CD4-positive, alpha-beta T cell treated with Interleukin-1 beta for 1 hour (primary cell): ENCODE measurements at regions not wholly inside any gene's neighbourhood (a gene's known extent, or its start where the extent isn't known, plus 50 kb on each side); places are given as distances from the start of the nearest gene placed in this dataset.

Experiments used
- DNase-seq, 2 donors: peaks; one replicate each; pipeline ENCODE4 v3.0.0-alpha.2; 2020 to 2022

DNA sequence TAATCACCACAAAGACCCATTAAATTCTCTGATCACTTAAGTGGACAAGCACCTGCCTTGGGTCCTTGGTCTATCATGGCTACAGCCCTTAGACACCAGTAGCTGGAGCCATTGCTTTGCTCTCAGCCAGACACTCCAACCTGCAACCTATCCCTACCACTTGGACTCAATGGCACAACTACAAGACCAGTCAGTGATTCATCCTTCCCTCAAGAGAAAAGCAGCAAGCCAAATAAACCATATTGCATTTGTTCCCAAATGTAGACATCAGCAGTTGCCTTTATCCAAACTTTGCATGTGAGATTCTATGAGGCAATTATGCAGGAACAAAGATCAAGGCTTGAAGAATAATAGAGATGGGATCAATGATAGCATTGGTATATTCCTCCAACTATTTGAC lies 263.4 kb downstream of the HHIPL2 start:
- no peak for DNase-seq

DNA sequence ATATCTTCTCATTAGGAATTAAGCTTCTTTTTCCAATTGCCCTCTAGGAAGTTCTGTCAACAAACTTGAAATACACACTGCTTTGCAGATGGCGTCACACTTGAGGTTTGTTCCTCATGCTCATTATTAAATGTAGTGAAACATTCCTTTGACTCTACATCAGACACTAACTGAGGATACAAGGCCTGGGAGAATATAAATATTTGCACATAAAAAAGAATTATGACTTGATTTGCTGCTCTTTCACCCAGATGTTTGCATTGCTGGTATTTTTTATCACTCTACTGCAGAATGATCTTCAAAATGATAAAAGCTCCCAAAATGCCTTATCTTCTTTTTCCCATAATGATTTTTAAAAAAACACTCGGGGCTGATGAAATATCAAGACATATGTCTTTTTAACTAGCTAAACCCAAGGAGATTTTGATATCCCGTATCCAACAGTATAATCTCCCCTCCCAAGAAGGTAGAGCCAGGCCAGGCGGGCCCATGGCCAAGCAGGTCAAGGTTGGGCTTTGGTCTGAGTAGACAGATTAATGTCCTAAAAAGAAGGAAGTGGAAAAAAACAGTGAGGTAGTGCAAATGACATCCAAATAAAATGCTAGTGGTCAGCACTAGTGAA lies 264.6 kb downstream of the HHIPL2 start:
- no peak for DNase-seq

DNA sequence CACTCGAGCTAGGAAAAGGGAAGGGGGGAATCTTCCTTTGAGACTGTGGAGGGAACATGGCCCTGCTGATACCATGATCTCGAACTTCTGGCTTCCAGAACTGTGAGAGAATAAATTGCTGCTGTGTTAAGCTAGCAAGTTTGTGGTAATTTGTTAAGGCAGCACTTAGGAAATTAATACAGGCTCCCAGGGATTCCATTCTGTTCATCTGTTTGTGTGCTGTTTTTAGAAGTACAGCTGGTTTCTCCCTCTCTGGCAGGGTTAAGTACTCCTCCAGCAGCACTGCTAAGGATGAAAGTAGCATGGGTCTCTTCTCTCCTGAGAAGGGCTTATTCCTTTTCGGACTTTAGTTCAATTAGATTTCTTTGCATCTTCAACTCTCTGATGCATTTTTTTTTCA lies 268.3 kb downstream of the HHIPL2 start:
- DNase-seq = no peak

DNA sequence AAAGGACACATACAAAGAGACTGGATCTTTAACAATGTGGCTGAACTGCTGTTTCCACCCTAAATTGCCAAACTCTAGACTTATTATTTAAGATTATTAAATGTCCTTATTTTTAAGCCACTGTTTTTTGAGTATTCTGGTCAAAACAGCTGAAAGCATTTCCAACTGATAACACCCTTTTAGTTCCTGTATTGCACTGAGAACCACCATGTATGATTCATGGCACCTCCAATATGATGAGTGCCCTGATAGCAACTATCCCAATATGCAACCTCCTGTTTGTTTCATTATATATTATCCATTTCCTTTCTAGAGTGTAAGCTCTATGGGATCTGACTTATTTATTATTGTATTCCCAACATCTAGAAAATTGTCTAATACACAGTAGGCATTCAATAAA lies 269.4 kb downstream of the HHIPL2 start:
- DNase-seq = no peak

DNA sequence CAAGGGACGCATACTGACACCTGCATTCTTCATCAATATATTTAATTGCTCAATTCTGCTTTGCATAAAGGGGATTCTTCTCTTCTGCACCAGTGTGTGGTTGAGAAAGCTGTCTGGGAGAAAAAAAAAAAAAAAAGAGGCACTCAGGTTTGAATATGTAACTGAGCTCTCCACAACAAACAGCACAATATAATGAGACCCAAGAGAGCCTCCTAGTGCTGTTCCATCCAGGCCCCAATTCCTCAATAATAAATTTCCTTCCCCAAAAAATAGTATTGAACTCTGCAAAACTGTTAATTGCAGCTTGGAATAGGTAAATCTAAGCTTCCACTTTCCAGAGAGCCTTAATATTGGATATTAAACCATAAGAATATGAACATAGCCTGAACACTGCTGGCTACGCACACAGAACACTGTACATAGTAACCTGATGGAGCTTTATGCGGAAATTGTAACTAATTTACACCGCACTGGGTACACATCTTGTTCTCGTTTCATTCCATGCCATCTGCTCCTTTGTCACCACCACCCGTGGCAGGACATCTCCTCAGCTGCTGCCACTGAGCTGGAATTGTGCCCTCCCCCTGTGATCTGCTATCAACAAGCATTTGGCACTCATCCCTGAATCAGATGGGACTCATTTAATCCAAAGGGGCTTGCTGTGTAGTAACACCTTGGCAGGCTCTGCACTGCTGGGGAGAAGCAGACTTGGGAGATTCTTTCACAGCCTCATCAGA lies 272.0 kb downstream of the HHIPL2 start:
- no peak for DNase-seq

DNA sequence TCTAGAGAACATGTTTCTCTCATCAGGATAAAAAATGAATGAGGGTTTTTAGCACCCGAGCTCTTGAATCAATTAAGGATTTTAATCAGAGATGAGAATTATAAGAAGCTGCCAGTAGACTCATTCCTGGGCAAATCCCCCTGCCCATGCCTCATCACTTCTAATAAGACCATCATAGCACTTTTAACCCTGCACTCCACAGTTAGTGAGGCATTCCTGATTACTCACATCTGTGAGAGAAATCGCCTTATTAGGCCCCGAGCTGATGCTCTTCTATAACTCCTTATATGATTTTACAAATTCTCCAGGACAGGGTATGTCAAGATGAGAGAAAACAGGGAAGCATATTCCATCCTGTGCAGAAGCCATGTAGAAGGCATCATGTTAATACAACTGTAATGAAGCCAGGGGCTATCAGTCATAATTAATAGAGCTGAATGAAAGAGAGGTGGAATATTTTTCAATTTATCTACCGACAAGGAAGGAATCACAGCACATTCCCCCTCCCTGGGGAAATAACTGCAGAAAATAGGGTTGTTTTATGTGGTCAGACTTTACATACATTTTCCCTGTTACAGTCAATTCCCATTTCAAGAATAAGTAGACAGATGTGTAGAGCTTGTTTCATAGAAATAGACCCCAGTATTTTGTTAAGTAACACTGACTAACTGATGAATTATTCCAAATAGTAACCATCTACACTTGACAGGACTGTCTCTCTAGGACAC lies 272.7 kb downstream of the HHIPL2 start:
- no peak for DNase-seq

DNA sequence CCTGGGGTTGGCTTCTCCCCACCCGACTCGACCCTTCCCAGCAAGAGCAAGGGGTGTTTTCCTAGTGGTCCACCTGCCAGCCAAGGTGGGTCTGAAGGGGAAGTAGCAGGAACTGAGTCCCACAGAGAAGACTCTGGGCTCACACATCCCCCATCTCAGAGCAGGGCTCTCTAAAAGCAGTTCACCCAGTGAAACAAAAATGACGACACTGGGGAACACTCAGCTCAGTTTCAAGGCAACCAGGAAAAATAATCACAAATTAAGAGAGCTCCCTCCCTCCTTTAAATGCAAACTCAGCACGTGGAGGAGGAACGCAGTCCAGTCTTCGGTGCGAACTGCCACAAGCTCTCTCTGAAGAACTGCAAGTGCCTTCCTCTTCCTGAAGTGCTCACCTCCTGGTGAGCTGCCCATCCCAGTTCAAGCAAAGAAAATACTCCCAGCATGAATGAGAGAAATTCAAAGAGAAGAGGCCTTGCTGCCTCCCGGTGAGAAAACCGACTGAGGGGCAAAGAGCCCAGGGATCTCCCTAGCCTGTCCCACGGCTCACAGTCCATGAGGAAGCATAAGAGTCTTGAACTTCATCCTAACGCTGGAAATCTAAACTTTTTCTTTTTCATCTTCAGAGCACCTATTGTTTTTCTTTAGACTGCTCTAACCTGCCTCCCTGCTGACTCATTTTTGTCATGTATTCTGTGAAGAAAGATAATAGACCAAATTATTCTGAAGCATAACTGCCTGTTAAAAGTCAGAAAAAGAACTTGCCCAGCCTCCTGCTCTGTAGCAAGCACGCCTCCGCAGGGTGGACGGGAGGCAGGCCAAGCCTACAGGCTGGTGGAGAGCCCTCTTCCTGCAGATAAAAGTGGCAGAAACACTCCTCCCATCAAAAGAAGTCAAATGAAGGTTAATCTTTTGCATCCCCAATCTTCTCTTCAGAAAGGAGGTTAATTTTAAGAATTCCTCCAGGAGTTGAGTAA lies 281.4 kb downstream of the HHIPL2 start:
- DNase-seq = no peak

DNA sequence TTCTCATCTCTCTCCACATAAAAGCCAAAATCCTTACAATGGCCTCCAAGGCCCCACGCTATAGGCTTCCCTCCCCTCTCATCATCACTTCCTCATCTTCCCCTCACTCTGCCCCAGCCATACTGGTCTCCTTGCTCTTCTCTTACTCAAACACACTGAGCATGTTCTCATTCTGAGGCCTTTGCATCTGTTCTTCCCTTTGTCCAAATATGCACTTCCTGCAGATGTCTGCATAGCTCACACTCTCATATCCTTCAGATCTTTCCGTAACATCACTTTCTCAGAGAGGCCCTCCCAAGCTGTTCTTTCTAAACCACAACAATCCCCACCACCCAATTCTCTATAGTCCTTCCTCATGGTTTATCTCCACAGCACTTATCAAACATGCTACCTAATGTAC lies 284.1 kb downstream of the HHIPL2 start:
- no peak for DNase-seq

DNA sequence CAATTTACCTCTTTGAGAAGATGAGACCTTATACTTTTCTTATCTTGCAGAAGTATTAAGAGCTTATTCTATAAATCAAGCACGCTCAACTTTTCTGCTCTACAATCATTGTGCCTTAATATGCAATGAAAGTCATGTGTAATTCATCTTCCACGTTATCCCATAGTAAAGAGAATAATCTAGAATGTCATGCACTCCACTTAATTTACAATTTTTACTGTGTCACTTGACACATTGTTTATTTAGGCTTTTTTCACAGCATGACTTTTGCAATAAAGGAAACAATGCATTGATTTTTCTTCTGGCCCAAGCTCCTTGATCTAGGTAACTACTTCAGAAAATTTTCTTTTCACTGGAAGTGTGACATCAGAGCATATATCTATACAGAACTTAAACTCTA lies 290.9 kb downstream of the HHIPL2 start:
- no peak for DNase-seq

DNA sequence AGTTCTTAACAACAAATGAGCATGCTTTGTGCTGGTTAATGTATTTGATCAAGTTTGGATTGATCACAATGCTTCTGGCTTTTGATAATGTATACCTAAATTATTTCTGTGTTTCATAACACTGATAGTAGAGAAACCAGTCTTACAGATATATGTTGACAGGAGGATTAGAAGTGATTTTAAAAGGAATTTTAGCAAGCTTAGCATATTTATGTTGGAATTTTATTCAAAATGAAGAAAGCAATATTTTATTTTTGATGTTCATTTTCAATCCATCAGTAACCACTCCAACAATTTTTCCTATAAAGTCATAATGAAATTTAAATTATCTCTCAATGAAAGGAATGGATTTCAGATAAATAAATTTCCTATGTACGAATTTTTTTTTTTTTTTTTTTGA lies 291.8 kb downstream of the HHIPL2 start:
- DNase-seq = no peak

DNA sequence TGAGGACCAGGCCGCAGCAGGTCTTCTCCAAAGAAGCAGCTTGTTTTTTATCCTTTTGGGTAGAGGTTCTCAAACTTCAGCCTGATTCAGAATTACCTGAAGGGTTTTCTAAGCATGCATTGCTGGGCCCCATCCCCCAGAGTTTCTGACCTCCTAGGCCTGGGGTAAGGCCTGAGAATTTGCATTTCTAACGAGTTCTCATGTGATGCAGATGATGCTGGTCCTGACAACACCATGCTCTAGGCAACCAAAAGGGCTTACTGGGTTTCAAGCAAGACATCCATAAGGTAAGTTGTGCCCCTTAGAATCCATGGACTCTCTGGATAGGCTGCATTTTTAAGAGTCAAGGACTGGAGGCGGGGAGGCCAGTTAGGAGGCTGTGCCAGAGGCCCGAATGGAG lies 295.1 kb downstream of the HHIPL2 start:
- DNase-seq = no peak

DNA sequence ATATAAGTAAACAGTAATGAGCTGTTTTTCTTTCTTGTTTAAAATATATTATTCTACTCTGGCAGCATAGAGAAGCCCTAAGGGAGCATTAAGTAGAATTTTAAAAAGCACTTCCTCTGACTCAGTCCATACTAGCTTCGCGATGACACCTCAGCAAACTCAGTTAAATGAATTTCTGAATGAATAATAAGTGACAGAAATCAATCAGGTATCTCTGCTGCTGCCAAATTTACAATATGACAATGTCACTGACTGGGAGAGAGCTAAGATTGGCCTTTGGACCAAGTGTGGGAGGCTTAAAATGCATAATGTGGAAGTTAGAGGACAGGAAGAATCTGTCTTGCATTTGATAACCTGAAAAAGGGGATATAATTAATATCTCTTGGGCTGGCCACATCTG lies 296.1 kb downstream of the HHIPL2 start:
- no peak for DNase-seq

DNA sequence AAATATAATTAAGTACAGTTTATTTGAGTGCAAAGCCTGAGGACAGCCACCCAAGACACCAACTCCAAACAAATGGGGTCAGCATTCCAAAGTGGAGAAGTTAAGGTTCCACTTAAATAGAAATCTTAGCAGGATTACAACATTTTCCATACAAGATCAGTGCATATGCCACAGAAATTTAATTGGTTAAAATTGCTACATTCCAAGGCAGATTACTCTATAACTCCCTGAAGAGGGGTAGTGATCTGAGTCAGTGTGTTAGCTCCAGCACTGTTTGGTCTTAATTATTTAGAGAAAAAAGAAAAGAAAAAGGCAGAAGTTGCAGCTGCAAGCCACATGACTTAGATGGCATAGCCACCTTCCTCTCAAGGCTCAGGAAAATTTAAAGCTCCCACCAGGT lies 297.5 kb downstream of the HHIPL2 start:
- DNase-seq = no peak

DNA sequence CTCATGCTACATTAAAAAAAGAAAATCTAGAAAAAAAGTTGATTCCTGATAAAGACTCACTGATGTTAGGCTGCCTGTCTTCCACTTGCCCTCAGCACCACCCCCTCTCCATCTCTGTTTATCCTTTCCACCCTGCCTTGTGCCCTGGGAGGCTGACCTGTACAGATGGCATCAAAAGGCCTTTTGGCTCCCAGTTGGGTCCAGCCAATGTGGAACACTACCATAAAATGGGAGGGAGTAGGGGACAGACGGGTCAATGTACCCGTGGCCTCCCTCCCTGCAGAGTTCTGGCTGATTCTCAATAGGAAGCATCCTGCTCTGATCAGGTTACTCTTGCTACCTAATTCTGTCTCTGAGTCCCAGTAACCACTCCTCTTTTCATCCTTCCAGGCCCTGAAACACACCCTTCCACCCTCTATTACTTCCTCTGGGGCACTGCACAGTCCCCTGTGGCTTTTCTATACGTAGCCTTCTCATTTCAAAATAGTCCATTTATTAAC lies 300.0 kb downstream of the HHIPL2 start:
- no peak for DNase-seq

DNA sequence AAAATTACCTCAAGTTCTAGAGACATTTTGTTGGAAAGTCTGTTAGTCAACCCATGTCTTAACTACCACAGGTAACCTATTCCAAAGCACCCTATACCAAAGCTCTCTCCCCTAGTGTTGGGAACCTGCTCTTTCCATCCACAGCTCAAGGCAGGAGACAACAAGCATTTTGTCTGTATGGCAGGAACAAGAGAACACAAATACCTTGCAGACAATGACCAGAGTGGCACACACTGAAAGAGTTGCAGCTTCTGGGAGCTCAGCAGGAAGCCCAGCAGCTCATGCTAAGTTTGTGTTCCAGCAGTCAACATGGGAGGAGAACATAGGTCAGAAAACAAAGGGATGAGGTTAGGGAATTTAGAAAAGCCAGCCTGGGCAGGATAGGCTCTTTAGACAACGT lies 300.8 kb downstream of the HHIPL2 start:
- no peak for DNase-seq

DNA sequence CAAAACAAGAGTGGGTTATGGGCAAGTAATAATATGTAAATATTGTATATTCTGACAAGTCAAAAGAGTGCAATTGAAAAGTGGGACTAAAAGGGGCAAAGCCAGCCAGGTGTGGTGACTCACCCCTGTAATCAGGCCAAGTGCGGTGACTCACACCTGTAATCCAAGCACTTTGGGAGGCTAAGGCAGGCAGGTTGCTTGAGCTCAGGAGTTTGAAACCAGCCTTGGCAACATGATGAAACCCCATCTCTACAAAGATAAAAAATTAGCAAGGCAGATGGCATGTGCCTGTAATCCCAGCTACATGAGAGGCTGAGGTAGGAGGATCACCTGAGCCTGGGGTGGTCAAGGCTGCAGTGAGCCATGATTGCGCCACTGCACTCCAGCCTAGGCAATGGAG lies 304.0 kb downstream of the HHIPL2 start:
- no peak for DNase-seq

DNA sequence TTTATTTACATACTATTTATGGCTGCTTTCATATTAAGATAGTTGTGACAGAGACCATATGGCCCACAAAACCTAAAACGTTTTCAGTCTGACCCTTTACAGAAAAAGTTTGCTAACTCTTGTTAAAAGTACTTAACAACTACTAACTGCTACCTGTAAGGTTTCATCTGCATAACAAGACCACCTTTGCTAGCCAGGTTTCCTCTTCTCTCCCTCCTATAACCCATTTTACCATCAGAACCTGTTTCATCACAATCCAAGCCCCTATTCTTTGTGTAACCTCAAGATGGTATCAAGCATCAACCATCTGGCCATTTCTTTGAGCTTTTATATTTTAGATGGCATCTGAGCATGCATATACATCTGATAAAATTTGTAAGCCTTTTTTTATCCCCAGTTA lies 305.4 kb downstream of the HHIPL2 start:
- no peak for DNase-seq

DNA sequence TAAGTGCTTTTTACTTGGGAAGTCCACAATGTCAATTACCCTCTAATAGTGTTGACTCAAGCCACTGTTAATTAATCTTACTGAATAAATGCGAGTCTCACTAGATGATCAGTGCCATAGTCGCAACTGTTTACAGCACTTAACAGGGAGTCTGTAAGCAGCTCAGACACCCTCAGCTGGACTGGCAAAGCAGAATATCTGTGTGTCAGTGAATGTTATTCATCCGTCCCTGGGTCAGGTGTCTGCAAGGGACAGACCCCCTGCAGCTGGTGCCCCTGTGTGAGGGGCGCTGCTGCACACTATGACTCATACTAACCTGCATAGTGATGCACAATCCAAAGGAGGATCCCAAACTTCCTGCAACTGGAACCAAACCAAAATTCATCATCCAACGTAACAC lies 306.5 kb downstream of the HHIPL2 start:
- no peak for DNase-seq

DNA sequence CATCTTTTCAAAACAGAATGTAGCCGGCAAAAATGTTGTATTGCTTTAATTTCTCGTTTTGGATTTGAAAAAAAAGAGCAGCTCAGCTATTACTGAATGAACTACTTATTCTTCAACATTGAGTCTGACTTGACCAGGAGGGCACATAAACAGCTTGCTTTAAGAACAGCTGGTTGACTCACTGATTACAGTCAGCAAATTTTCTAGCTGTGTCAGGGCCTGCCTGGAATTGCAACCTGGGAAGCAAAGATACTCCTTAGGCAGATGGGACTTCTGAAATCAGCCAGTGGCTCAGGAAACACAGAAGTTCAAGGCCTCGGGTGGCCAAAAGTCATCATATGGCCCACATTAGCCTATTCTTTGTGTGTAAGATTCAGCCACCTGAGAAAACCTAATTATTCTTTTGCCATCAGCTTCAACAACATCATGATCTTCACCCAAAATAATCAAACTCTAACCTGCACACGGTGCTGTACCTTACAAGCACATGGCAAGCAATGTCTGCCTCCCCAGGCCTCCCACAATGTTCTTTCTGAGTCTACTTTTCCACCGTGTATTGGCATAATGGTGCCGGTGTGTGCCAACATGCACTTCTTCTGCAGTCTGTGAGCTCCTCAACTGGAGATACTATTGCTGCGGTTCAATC lies 307.2 kb downstream of the HHIPL2 start:
- no peak for DNase-seq

DNA sequence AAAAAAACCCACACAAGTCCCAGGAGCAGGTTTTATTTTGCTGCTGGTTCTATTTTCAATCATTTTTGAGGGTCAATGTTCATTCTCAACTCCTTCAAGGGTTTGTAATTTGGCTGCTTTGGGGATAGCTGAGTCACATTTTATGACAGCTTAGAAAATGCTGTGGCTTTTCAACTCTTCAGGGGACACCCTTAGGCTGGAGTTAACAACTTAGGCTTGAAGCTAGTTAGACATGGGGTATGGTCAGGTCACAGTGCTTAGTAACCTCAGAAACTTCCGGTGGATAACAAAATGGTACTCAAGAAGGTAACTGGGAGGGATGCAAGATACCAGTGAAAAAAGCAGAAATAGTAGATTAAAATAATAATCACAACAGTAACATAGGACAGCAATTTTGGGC lies 308.8 kb downstream of the HHIPL2 start:
- no peak for DNase-seq

DNA sequence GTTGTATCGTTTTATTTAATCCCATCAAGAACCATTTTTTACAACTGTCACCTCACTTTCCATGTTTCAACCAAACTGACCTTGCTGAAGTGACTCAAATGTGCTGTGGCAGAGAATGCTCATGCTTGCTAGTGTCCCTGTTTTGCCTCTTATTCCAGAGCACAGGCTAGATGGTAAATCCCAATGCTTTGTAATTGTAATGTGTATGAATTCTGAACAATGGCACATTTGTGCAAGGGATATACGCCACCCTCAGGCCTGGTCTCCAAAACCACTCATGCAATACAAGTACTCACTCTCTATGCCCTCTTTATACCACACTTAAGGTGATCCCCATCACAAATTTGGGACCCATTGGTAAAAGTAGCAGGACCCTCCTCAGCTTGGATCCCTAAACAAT lies 313.6 kb downstream of the HHIPL2 start:
- no peak for DNase-seq

DNA sequence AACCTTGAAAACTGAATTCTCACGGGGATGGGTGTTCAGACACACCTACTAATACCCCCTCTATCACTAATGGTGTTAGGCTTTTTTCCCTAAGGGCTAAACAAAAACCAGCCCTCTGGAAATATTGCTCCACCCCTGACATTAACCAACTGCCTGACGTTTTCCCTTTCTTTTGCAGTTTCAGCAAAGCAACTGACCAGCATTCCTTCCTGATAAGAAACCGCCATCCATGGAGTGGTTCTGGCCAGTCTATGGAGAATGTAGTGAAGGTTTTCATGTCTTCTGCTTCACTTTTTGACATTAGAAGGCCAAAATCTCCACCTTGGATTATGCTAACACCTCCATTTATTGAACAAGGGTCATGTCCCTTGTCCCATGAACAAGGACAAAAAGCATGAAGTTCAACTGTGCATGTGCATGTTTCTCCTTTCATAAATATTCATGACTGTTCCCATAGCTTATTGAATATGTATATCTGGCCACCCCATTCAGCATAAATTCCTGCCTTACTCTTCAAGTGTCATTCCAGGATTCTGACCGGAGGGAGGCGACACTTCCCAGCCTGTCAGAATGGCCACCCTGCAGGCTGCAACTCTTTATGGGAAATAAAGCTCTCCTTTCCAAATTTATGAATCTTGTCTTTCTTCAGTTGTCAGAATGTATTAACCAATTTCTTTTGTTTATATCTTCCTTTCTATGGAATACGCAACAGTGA lies 314.3 kb downstream of the HHIPL2 start:
- no peak for DNase-seq
